Mesothelial cell of epicardium (in vitro differentiated cells): ENCODE measurements at regions not wholly inside any gene's neighbourhood (a gene's known extent, or its start where the extent isn't known, plus 50 kb on each side); places are given as distances from the start of the nearest gene placed in this dataset.

Source experiments
- DNase-seq, 2 experiments: peaks; one replicate each; pipeline ENCODE4 v3.0.0; 2021; ENCODE audit warnings: low spot score in 2 of 2; ENCODE audit not compliant: unreplicated experiment in 2 of 2
- H3K27ac Mint-ChIP-seq: 2 replicates; pipeline ENCODE4 v1.8.0; 2021; ENCODE audit warnings: mixed read lengths
- H3K27me3 Mint-ChIP-seq: 2 replicates; pipeline ENCODE4 v1.8.0; 2021; ENCODE audit warnings: low read depth, mixed read lengths
- H3K36me3 Mint-ChIP-seq: 2 replicates; pipeline ENCODE4 v1.8.0; 2021; ENCODE audit warnings: mixed read lengths
- H3K4me1 Mint-ChIP-seq: 2 replicates; pipeline ENCODE4 v1.8.0; 2021; ENCODE audit warnings: mixed read lengths
- H3K4me3 Mint-ChIP-seq: 2 replicates; pipeline ENCODE4 v1.8.0; 2021; ENCODE audit warnings: mild to moderate bottlenecking, moderate library complexity, mixed read lengths
- H3K9me3 Mint-ChIP-seq: 2 replicates; pipeline ENCODE4 v1.8.0; 2021; ENCODE audit warnings: mixed read lengths
- TF ChIP-seq, protein P1 (sequence below): fragments of 200-600 bp; sonication (generic); IDR thresholded peaks from one replicate; pipeline ENCODE4 v1.5.0; 2021; ENCODE audit warnings: antibody characterized with exemption; ENCODE audit not compliant: unreplicated experiment

DNA sequence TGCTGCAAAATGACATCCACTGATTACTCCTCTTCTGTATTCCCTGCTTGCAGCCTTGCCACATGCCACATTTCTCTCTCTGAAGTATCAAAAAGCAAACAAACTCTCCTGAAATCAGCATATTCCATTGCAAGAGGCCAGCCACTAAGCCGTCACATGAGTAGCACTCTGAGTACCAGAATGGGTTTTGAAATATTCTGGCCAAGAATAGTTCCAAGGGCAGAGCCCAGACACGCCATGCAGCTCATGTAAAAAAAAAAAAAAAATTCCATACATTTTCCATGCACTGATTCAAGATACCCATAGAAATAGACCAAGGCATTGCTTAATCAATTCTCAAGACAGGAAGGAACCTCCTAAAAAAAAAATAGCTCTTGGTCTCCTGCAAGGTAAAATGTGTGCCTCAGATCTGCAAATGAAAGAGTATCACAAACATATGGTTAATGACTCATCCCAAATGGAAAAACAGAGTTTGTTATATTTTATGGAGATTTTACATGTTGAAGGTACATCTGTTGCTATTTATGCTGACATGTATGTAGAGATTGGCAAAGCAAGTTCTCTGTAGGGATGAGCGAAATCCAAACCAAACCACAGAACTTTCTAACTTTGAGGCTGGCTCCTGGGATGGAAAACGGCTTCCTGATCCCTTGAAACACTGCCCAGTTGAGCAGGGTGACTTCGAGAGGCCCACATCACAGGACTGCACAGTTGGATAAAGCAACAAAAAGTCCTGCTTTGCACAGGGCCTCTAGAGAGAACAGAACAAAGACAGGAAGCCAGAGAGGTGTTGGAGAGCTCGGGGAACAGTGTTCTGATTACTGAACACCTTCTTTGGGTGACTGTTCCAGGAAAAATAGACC is 346.2 kb downstream of the ZNF521 start:
- H3K4me3 Mint-ChIP-seq: no peak overlapping the region
- no peak overlapping the region for H3K27ac Mint-ChIP-seq
- TF ChIP-seq, protein P1, sequence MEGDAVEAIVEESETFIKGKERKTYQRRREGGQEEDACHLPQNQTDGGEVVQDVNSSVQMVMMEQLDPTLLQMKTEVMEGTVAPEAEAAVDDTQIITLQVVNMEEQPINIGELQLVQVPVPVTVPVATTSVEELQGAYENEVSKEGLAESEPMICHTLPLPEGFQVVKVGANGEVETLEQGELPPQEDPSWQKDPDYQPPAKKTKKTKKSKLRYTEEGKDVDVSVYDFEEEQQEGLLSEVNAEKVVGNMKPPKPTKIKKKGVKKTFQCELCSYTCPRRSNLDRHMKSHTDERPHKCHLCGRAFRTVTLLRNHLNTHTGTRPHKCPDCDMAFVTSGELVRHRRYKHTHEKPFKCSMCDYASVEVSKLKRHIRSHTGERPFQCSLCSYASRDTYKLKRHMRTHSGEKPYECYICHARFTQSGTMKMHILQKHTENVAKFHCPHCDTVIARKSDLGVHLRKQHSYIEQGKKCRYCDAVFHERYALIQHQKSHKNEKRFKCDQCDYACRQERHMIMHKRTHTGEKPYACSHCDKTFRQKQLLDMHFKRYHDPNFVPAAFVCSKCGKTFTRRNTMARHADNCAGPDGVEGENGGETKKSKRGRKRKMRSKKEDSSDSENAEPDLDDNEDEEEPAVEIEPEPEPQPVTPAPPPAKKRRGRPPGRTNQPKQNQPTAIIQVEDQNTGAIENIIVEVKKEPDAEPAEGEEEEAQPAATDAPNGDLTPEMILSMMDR: no peak
- H3K27me3 Mint-ChIP-seq: peaks cover 11% of the 10 kb centered on the region
- no peak for DNase-seq
- no peaks in the 10 kb centered on the region for H3K36me3 Mint-ChIP-seq
- H3K9me3 Mint-ChIP-seq: peaks cover 18% of the 10 kb centered on the region
- peaks cover 9% of the 10 kb centered on the region for H3K4me1 Mint-ChIP-seq

DNA sequence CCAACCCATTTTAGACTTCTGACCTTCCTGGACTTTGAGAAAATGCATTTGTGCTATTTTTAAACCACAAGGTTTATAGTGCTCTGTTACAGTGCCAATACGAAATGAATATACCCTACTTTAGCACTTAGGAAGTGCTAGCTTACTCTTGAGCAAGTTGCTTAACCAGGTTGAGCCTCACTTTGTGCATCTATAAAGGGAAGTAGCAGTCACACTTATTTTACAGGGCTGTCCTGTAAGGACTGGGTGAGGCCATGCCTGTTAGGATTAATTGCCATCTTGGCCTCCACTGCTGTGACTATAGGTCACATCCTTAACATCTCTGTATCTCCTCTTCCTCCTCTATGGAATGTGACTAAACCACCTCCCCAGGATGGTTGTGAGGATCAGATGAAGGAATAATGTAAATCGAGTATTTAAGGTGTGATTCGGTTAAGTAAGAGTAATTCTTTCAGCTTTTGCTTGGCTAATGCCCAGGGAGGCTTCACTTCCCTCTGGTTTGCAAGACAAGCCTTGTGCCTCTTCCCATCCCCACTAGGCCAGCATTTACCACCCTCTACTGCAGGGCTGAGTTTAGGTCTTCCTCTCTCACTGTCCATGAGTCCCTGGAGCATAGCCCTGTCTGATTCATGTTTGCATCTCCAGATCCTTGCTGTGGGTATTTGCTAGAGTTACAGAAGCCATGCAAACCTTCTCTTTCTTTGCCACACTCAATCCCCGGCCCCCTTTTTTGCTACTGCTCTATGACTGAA is 341.2 kb downstream of the ZNF521 start:
- no peaks in the 10 kb centered on the region for H3K36me3 Mint-ChIP-seq
- TF ChIP-seq, protein P1: no peak
- H3K4me1 Mint-ChIP-seq: peaks cover 5% of the 10 kb centered on the region
- no peak overlapping the region for H3K27ac Mint-ChIP-seq
- no peak for DNase-seq
- peaks cover 22% of the 10 kb centered on the region for H3K9me3 Mint-ChIP-seq
- no peaks in the 10 kb centered on the region for H3K27me3 Mint-ChIP-seq
- H3K4me3 Mint-ChIP-seq: no peak overlapping the region
